HG02588 (cell line): ENCODE measurements at regions not wholly inside any gene's neighbourhood (a gene's known extent, or its start where the extent isn't known, plus 50 kb on each side); places are given as distances from the start of the nearest gene placed in this dataset.

Experiments
- ATAC-seq: cut with Tn5 transposase; IDR thresholded peaks from one replicate; pipeline ENCODE4 v1.9.1; 2021; ENCODE audit warnings: mild to moderate bottlenecking, moderate library complexity; ENCODE audit not compliant: unreplicated experiment

DNA sequence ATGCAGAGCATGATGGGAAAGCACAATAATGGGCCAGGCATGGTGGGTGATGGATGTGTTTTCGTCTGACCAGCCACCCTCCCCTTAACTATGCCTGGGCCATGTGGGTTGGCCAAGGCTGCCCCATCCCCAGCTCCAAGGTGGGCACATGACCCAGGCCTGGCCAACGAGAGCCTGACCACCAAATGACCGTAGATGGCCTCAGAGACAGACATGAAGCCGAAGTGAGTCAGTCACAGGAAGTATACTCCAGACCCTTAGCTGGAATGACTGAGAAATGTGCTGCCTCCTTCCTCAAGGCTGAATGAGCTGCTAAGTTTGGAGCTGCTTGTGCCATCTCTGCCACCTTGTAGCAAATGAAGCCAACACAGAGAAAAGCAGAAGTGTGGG lies 233.6 kb downstream of the BCL11B start:
- no peak for ATAC-seq

DNA sequence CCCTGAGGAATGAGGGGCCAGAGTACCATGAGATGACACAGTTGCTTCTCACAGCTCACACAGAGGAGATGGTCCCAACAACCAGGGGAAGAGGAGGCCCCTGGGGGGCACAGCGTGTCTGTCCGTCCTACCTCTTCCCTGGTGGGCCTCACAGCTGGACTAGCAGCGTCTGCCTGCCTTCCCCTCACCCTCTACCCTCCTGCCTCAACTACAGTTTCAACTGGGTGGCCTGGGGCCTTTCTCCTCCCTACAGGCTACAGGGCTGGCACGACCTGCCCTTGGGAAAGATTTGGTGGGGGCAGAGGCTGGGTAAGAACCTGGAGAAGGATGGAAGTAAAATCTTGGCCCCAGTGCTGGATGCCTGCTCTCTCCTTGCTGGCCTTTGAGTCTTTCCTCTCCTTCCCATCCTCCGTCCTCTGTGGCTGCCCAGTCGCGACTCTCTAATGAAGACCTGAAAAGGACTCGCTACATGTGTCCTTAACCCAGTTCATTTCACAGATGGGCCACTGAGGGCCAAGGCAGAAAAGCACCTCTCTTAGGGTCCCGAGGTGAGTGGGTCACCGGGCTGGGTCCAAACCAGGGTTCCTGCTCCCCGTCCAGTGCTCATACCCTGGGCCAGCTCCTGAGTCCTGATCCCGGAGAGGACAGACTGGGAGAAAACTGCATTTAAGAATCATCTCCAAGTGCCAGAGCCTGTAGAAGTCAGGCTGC lies 232.5 kb downstream of the BCL11B start:
- ATAC-seq, result no peak

DNA sequence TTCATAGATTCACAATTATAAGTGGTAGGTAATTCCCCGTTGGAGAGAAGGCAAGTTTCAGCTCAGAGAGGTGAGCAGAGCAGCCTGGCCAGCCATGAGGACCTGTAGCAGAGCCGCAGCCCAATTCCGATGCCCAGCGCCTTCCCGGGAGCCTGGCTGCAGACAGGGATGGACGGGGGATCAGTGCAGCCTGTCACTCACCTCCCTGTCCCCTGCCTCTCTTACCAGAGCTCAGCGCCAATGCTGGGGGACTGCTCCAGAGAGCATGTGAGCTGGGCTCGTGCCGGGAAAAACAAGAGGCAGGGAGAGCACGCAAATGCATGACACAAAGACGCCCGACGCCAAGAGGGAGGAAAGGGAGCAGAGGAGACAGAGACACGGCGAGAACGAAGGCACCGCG lies 231.9 kb downstream of the BCL11B start:
- ATAC-seq, result no peak

DNA sequence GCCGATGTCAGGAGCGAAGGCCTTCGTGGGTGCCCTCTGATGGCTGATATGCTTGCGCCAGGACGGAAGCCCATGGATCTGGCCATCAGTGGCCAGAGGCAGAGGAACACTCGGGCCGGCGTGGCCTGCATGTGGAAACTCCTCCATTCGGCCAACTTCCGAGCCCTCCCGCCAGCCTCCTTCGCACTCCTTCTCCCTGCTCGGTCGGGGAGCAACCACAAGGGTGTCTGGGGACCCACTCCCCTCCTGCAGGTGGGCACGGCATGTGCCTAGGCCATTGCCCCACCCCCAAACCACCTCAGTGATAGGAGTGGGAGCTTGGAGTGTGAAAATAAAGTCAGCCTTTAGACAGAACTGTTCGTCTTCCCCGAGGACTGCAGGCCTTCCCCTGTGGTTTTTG lies 231.3 kb downstream of the BCL11B start:
- ATAC-seq, result no peak

DNA sequence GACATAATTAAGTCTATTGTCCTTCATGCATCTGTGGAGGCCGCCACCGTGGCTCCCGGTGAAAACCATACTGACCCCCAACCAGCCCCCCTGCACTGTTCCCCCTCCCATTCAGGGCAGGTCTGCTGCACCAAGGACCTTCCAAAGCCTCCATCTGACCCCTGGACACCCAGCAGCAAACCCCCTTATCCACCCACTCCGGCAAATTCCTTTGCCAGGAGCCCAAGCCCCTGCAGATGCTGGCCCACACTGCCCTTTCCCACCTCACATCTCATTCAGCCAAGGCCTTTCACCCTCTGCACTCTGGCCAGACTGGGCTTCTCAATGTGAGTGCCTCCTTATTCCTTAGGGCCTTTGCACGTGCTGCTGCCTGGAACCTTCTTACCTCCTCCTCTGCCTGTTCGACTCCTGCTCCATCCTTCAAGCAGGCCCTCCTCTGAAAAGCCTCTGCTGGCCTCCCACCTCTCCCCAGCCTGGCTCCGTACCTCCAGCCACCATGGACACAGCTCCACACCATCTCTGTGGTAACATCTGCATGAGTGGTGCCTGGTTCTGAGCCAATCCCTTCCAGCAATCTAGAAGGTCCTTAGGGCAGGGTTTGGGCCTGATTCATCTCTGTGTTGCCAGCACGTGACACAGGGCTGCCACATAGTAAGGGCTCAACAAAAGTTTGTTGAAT lies 230.7 kb downstream of the BCL11B start:
- ATAC-seq, result no peak

DNA sequence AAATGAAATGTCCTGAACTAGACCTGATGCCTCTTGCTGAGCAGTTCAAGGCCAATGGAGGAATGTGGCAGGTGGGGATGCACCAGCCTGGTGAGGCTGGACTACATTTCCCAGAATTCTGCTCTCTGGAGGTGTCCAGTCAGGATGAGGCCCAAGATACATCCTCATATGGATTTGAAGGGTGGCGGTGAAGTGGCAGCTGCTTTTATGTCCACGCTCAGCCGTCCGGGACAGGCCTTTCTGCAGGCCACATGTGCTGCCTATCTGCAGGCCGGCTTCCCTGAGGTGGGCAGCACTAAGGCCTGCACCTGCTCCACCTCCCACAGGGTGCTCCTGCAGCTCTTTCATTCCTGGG lies 230.2 kb downstream of the BCL11B start:
- ATAC-seq, result no peak

DNA sequence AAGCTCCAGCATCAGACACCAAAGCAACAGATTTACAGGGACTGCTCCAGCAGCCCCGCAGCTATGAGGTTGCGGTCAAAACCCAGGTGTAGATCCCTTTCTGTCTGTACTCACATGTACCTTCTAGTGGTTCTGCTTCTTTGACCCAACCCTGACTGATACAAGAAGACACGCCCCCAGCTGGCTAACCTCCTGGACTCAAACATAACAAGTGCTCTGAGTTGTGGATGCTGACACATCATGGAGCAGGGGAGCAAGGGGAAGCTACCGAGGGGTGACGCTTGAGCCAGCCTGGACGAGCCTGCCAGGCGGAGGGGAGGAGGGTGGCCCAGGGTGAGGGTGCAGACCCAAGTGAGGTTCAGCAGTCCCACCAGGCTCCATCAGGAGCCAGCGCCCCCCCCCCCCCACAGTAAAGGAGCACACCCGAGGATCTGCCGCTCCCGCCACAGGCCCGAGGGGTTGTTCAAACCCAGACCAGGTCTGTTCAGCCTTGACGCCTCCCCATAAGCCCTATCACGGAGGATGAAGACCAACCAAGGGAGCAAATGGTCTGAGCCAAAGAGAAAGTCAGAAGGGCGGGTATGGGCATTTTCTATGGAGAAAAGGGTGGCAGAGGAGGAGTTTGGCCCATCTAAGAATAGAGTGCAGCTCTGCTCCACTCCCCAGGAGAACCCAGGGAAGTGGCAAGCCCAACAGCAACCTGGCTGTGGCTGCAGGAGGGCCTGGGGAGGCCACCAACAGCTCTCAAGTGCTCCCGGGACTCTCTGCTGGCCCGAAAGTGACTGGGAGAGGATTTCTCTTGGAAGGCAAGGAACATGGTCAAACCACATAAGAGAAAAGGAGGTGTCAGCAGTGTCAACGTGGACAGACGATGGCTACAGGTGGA lies 229.4 kb downstream of the BCL11B start:
- ATAC-seq, result no peak

DNA sequence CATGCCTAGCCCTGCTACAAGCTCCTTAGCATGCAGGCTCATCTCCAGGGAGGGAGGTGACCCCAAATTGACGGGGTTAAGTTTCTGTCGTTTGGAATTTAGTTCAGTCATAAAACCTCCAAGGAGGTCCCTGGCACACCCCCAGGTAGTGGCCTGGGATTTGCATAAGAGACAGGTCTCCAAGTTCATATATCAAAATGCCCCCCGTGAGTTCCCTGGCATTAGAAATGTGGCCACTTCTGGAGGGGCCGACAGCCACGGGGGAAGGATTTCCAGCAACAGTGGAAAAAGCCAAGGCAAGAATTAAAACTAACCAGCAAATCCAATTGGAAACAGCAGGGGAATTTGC lies 228.8 kb downstream of the BCL11B start:
- no peak for ATAC-seq

DNA sequence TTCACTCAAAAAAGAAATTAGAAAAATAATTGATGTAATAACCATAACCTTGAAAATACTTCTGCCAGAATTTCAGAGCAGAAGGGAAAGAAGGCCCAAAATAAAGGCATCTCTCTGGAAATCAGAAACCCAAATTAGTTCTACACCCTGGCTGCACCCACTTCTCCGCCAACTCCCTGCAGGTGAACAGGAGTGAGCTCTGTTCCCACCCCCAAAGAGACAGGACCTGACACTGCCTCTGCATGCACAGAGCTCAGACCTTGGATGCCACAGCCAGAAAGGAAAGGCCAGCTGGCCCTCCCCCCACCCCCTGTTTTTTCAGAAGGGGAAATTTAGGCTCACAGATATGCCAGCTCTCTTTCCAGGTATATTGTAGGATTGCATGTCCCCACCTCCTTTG lies 228.2 kb downstream of the BCL11B start:
- ATAC-seq, result no peak

DNA sequence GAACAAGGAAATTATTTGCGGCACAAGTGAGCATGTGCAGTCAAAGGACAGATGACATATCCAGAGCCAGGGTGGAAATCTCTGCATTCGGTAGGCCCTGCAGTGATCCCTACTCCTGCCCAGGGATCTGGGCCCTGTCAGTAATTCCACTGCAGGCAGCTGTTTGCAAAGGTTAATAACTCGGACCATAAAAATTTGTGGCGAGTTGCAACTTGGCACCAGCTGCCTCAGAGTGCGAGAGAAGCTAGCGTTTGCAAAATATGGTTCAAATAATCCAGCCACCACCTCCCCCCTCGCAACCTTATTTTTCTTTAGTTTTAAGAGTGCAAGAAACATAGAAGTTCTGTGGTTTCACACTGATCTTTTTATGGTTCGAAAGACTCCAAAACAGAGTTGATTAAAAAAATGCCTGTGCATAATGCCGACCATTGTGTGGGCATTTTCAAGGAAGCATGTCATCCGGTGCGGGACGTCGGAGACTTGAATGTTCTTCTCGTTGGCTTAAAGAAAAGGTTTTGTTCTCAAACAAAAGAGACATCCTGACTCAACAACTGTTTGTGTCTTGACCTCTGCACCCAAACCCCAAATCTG lies 224.5 kb downstream of the BCL11B start:
- ATAC-seq, result no peak

DNA sequence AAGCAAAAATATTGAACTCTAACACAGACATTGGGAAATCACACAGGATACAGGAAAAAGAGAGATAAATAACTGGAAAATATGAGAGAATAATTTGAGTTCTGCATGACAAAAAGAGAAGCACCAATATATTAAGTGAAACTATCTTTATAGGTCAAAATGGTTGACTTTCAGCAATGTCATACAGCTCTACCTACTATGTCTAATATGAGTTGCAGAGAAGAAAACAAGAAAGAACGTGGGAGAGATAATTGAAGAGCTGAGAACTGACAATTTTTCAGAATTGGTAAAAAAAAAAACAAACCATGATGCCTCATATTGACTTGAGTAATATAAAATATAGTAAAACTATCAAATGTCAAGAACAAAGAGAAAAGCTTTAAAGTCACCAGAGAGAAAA lies 221.7 kb downstream of the BCL11B start:
- ATAC-seq, result no peak

DNA sequence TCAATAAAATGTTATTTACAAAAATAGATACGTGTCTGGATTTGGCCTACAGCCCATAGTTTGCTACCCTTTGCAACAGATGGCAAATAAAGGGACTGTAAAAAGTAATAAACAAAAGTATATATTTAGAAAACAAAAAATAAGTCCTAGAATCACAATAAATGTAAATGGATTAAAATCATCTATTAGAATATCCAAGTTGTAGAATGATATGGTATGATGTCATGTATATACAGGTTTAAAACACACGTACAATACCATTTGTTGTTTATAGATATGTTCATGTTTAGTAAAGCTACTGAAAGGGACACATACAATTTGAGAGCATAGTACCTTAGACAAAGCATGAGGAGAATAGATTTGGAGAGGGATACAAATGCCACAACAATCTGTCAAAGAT lies 219.5 kb downstream of the BCL11B start:
- no peak for ATAC-seq

DNA sequence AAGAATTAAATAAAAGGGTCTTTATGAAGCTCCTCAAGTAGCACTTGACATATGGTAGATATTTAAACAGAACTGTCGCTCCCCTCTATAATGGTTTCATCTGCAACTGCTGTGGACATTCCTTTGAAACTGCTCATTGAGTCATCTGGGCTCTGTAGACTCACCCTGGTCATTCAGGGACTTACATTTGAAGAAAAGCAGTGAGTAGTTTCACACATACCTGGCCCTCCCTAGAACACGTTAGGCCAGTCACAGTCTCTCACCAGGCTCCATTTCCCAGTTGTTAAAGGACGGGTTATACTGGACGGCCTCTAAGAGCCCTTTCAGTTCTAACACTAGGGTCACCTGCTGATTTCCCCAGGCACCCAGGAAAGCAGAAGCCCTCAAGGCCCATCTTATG lies 217.0 kb downstream of the BCL11B start:
- no peak for ATAC-seq

DNA sequence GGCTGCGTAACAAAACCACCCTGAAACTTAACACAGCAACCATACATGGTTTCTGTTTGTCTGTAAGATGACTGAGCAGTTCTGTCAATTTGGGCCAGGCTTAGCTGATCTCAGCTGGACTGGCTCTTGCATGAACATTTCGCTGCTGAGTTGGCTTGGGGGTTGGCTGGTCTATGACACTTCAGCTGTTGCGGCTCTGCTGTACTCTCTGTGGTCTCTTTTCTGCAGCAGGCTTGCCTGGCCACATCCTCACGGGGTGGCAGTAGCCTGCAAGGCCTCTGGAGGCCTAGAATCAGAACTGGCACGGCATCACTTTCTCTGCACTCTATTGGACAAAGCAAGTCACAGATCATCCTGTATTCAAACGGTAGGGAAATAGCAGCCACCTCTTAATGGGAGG lies 216.2 kb downstream of the BCL11B start:
- ATAC-seq, result no peak

DNA sequence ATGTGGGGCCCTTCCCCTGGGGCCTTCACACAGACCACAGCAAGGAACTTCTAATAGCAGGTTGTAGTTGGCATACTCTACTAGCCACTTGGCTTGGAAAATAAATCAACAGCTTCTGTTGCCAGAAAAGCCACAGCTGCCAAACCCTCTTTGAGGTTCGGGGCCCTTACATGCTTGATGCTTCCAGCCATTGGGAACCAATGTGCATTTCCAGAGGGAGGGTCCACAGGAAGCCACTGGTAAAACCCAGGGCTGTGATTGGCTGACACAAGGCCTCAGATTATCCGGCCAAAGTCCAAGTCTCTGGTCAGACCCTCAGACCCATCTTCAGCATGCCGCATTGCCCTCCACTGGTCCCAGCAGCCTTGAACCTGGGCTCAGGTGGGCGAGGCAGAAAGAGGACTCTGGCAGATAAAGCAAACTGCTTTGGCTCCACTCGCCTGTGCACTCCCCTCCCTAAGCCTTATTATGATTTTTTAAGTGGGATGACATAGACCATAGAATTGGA lies 214.4 kb downstream of the BCL11B start:
- no peak for ATAC-seq

DNA sequence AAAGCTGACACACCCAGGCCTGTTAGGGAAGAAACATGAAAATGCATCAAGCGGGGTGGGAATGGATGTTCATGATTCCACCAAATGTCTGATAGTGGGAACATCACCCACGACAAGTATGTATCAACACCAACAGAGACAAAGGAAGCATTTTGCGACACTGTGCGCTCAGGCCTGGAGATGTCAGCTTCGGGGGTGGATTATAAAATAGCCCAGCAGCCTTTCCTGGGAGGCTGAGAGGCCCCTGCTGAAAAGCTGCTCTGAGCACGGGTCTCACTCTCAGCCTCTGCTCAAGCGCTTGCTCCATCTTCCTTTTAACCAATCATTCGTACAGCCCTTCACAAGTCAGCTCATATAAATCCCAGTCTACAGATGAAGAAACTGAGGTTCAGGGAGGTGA lies 213.5 kb downstream of the BCL11B start:
- no peak for ATAC-seq

DNA sequence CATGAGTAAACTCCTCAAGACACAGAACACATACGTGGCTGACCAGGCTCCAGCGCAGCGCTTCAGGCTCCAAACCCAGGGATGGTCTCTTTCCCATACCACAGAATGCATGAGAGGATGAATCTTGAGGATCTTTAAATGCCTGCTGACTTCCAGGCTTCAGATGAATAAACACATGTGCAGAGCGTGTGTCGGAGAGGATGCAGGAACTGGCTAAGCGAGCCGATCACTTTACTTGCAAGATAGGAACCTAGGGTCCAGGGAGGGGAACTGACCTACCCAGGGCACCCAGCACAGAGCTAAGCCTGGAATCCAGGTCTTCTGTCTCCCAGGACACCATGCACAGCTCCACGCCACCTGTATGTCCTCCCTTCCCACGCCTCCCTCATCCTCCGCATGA lies 209.8 kb downstream of the BCL11B start:
- no peak for ATAC-seq

DNA sequence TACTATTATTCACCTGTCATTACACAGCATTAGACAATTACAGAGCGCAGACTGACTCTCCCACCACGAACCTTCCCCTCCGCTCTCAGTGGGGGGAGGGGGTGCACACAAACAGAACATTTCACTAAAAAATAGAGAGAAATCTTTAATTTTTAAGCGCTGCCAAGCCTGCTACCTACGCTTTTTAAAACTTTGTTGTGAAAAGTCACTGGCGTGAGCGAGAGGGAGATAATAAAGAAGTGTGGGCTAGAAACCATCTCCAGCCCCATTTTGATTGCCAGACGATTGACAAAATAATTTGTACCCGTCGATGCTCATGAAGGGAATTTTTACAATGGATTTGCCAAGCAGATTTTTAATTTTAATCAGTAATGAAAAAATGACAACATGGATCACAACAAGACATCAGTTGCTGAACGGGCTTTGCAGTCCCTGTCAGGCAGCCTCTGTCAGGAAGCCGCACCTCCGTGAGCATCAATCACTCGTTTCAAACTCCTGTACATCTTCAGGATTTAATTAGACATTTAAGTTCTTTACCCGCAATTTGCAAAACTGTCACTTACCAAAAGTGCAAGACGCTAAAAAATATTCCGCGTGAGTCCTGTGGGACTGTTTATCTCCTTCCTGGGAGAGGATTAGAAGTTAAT lies 209.1 kb downstream of the BCL11B start:
- no peak for ATAC-seq

DNA sequence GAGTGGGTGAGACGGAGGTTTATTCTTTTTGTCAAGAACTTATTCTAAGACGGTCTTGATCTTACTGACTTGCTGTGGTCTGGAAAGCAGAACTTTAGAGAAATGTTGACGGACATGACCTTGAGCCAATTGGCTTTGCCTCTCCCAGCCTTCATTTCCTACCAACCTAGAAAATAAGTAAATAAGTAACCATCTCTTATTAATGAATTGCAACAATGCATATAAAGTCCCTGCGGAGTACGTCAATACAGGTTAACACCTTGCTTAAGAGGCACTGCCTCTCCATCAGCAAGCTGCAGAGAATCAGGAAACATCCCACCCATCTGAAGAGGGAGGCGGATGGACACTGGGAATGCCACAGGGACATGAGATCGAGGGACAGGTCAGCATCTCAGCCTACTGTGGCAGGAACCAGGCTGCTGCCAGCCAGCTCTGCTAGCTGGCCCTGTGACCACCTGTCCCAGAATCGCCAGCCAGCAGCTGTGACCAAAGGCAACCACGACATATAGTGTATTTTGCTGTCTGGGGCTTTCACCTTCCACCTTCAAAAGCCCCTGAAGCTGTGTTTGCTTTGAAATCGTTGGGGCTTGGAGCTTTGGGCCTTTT lies 208.3 kb downstream of the BCL11B start:
- no peak for ATAC-seq

DNA sequence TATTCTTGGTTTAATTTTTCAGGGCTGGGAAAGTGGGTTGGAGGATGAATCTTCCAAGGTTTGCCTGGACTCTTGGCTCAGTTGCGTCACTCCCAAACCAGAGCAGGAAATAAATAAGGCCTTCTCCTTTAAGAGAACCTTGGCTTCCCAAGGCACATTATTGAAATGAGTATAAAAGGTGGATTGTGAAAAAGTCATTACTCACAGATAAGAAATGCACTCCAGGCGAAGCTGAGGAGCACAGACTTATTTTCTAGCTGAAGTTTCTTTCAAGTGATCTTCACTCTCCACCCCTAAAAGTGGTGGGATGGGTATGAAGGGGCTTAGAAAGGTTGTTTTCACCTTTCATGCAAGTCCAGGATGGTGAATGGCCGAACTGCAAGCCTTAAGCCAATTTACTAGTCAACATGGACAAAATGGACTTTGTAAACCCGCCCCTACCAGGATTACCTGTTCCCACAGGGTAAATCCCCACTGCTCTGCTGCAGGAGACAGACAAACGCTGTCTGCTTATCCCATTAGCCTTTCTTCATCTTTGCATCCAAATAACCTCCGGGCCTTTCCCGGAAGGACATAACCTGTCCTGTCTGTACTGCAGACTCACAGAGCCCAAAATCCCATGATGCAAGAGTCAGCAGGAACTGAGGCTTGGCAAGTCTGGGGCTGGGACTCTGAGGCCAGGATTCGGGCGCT lies 207.6 kb downstream of the BCL11B start:
- no peak for ATAC-seq
